ENCODE measurements at regions not wholly inside any gene's neighbourhood (a gene's known extent, or its start where the extent isn't known, plus 50 kb on each side); places are given as distances from the start of the nearest gene placed in this dataset.

GRCh38 chr12:30025317-30025716, 241.6 kb upstream of the TMTC1 start:
- in situ Hi-C loops (cut with MboI; ENCODE audit: low pct_ligation_motif_present in 1 of 4, low pct_unique_long_range_greater_than_20kb in 1 of 4, low sequenced_read_pairs in 3 of 4) (no loop called here), intact Hi-C loops (cut with DNase I; ENCODE audit: low total_unique reads) (no loop called here)
- no peaks in the 10 kb centered on the region for H3K36me3 ChIP-seq
- no peak for TF ChIP-seq POLR2A (IDR thresholded peaks at IDR 0.05)
- no peak for TF ChIP-seq EP300 (IDR thresholded peaks at IDR 0.05; ENCODE audit: low read depth)
- TF ChIP-seq POLR2AphosphoS5 (IDR thresholded peaks at IDR 0.05) = no peak
- TF ChIP-seq, protein P1, sequence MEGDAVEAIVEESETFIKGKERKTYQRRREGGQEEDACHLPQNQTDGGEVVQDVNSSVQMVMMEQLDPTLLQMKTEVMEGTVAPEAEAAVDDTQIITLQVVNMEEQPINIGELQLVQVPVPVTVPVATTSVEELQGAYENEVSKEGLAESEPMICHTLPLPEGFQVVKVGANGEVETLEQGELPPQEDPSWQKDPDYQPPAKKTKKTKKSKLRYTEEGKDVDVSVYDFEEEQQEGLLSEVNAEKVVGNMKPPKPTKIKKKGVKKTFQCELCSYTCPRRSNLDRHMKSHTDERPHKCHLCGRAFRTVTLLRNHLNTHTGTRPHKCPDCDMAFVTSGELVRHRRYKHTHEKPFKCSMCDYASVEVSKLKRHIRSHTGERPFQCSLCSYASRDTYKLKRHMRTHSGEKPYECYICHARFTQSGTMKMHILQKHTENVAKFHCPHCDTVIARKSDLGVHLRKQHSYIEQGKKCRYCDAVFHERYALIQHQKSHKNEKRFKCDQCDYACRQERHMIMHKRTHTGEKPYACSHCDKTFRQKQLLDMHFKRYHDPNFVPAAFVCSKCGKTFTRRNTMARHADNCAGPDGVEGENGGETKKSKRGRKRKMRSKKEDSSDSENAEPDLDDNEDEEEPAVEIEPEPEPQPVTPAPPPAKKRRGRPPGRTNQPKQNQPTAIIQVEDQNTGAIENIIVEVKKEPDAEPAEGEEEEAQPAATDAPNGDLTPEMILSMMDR (IDR thresholded peaks at IDR 0.05) = no peak
- no peaks in the 10 kb centered on the region for H3K9me3 ChIP-seq
- H3K4me3 ChIP-seq = no peak overlapping the region
- H3K4me1 ChIP-seq = no peaks in the 10 kb centered on the region
- no peaks in the 10 kb centered on the region for H3K27me3 ChIP-seq
- H3K27ac ChIP-seq = no peak overlapping the region
- no peak for DNase-seq

DNA sequence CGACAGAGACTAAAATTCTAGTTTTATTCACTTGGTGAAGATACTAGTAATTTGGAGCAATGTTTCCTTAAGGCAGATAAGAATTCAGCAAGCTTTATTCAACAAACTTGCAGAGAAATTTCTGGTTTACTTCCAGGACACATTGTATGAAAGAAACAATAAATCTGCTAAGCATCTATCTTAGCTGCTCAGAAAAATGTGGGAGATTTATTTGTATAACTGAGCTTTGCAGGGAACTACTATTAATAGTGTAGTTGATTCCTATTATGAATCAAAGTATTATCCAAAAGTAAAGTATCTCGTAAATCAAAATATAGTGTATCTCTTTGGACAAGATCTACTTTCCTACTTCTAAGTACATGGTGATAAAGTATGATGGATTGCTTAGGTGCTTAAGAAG, 239.4 kb upstream of the TMTC1 start:
- no peaks in the 10 kb centered on the region for H3K27me3 ChIP-seq
- no peaks in the 10 kb centered on the region for H3K4me1 ChIP-seq
- intact Hi-C loops (cut with DNase I; ENCODE audit: low total_unique reads) (no loop called here), in situ Hi-C loops (cut with MboI; ENCODE audit: low pct_ligation_motif_present in 1 of 4, low pct_unique_long_range_greater_than_20kb in 1 of 4, low sequenced_read_pairs in 3 of 4) (no loop called here)
- TF ChIP-seq POLR2AphosphoS5 (IDR thresholded peaks at IDR 0.05) = no peak
- no peak for TF ChIP-seq EP300 (IDR thresholded peaks at IDR 0.05; ENCODE audit: low read depth)
- TF ChIP-seq, protein P1 (IDR thresholded peaks at IDR 0.05) = no peak
- no peak for TF ChIP-seq POLR2A (IDR thresholded peaks at IDR 0.05)
- no peak overlapping the region for H3K4me3 ChIP-seq
- WGBS, 2 donors (ENCODE audit: low coverage in 1 of 2) = 58 to 73% methylated on average over 2 of the region's 2 CpGs
- H3K9me3 ChIP-seq = no peaks in the 10 kb centered on the region
- H3K27ac ChIP-seq = no peak overlapping the region
- H3K36me3 ChIP-seq = no peaks in the 10 kb centered on the region
- DNase-seq = no peak

DNA sequence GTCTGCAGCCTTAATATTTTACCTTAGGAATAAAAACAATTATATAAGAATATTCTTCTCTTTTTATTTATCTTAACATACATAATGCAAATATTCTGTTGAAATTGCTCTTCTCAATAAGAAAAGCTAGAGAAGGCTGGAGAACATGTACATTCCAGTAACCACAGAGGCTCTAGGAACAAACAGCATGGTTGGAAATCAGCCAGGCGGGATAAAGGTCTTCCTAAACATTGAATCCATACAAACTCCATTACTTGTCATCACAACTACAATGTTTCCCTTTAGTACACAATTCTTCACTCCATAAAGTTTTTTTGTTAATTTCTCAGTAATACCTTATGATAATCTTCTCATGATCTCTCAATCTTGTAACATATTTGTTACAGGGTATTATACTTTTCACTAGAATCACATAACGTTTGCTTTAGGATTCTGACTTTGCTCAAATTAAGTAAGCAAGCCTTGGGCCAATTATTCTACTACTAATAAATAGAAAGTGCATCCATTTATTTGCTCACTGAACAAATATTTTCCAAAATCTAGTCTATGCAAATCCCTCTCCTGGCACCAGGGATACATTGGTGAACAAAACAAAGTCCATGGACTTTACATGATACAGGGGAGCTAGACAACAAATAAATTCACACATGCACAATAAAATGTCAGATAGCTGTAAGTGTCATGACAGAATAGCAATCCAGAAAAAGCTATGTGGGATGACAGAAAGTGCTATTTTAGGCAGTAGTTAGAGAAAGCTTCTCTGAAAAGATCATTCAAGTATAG, 237.5 kb upstream of the TMTC1 start:
- no peak for TF ChIP-seq EP300 (IDR thresholded peaks at IDR 0.05; ENCODE audit: low read depth)
- no peak for TF ChIP-seq POLR2AphosphoS5 (IDR thresholded peaks at IDR 0.05)
- no peak for TF ChIP-seq POLR2A (IDR thresholded peaks at IDR 0.05)
- TF ChIP-seq, protein P1 (IDR thresholded peaks at IDR 0.05) = no peak
- Histone ChIP-seq H3K27me3 (no peaks in the 10 kb centered on the region), H3K27ac (no peak overlapping the region), H3K4me3 (no peak overlapping the region), H3K36me3 (no peaks in the 10 kb centered on the region), H3K9me3 (no peaks in the 10 kb centered on the region), H3K4me1 (no peaks in the 10 kb centered on the region)
- WGBS, 2 donors (ENCODE audit: low coverage in 1 of 2) = 46 to 56% methylated on average over 2 of the region's 2 CpGs
- intact Hi-C loops (cut with DNase I; ENCODE audit: low total_unique reads) = no loop called here
- in situ Hi-C loops (cut with MboI; ENCODE audit: low pct_ligation_motif_present in 1 of 4, low pct_unique_long_range_greater_than_20kb in 1 of 4, low sequenced_read_pairs in 3 of 4) = no loop called here
- no peak for DNase-seq

DNA sequence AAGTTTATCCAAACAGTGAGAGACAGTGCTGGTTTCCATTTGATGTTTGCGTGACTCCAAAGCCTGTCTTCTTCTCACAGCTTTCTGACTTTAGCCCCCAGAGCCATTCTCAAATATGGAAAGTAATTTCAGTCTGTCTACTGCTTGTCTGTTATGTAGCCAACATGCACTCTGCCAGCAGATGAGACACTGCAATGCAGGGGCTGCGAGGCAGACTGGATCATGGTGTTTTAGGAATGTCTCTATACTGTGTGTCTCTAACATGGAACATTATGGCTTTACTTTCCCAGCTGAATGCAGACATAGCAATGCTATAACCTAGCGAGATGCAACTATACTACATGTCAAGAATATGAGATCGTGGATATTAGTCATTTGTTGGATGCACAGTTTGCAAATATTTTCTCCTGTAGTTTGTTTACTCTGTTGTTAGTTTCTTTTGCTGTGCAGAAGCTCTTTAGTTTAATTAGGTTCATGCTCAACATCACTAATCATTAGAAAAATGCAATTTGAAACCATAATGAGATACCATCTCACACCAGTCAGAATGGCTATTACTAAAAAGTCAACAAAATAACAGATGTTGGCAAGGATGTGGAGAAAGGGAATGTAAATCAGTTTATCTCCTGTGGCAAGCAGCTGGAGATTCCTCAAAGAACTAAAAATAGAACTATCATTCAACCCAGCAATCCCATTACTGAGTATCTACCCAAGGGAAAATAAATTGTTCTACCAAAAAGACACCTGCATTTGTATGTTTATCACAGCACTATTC, 235.8 kb upstream of the TMTC1 start:
- intact Hi-C loops (cut with DNase I; ENCODE audit: low total_unique reads) = no loop called here
- H3K4me1 ChIP-seq = no peaks in the 10 kb centered on the region
- H3K9me3 ChIP-seq = no peaks in the 10 kb centered on the region
- DNase-seq = no peak
- TF ChIP-seq, protein P1 (IDR thresholded peaks at IDR 0.05) = no peak
- TF ChIP-seq EP300 (IDR thresholded peaks at IDR 0.05; ENCODE audit: low read depth) = no peak
- TF ChIP-seq POLR2A (IDR thresholded peaks at IDR 0.05) = no peak
- no peak for TF ChIP-seq POLR2AphosphoS5 (IDR thresholded peaks at IDR 0.05)
- in situ Hi-C loops (cut with MboI; ENCODE audit: low pct_ligation_motif_present in 1 of 4, low pct_unique_long_range_greater_than_20kb in 1 of 4, low sequenced_read_pairs in 3 of 4) = no loop called here
- H3K36me3 ChIP-seq = no peaks in the 10 kb centered on the region
- no peak overlapping the region for H3K27ac ChIP-seq
- no peaks in the 10 kb centered on the region for H3K27me3 ChIP-seq
- 60 to 68% methylated on average over 3 to 4 of the region's 4 CpGs for WGBS, 2 donors (ENCODE audit: low coverage in 1 of 2)
- no peak overlapping the region for H3K4me3 ChIP-seq
